ENCODE measurements at regions not wholly inside any gene's neighbourhood (a gene's known extent, or its start where the extent isn't known, plus 50 kb on each side); places are given as distances from the start of the nearest gene placed in this dataset.

- Histone ChIP-seq H3K9ac (ENCODE audit: insufficient read depth in 1 of 2, low read length in 2 of 2) (no peak overlapping the region), H3K9me3 (ENCODE audit: control insufficient read depth in 4 of 4, insufficient read depth in 3 of 4, low read length in 3 of 4) (no peaks in the 10 kb centered on the region), H3K36me3 (ENCODE audit: control insufficient read depth in 4 of 4, insufficient read depth in 4 of 4, low read length in 4 of 4) (no peaks in the 10 kb centered on the region), H3K27ac (ENCODE audit: low read depth in 1 of 2, low read length in 1 of 2) (no peak overlapping the region), H3K4me3 (no peak overlapping the region), H3K27me3 (ENCODE audit: control insufficient read depth in 3 of 3, insufficient read depth in 3 of 3, low read length in 2 of 3) (no peaks in the 10 kb centered on the region), H3K4me1 (ENCODE audit: control insufficient read depth in 5 of 5, insufficient read depth in 5 of 5, low read length in 5 of 5) (no peaks in the 10 kb centered on the region)
- no peak for TF ChIP-seq CTCF (IDR thresholded peaks at IDR 0.05; ENCODE audit: control extremely low read depth, extremely low read depth)
- DNase-seq (no peak), ATAC-seq (ENCODE audit: insufficient read depth, low FRiP score) (no peak)
These were observed 996.2 kb downstream of the SUCLG1 start for GRCh38 chr2:83462881-83463280.

GRCh38 chr2:83461135-83461534 lies 997.9 kb downstream of the SUCLG1 start:
- H3K4me1 ChIP-seq (ENCODE audit: control insufficient read depth in 5 of 5, insufficient read depth in 5 of 5, low read length in 5 of 5): no peaks in the 10 kb centered on the region
- no peaks in the 10 kb centered on the region for H3K27me3 ChIP-seq (ENCODE audit: control insufficient read depth in 3 of 3, insufficient read depth in 3 of 3, low read length in 2 of 3)
- no peak overlapping the region for H3K27ac ChIP-seq (ENCODE audit: low read depth in 1 of 2, low read length in 1 of 2)
- ATAC-seq (ENCODE audit: insufficient read depth, low FRiP score) (no peak), DNase-seq (no peak)
- no peaks in the 10 kb centered on the region for H3K9me3 ChIP-seq (ENCODE audit: control insufficient read depth in 4 of 4, insufficient read depth in 3 of 4, low read length in 3 of 4)
- no peaks in the 10 kb centered on the region for H3K36me3 ChIP-seq (ENCODE audit: control insufficient read depth in 4 of 4, insufficient read depth in 4 of 4, low read length in 4 of 4)
- H3K9ac ChIP-seq (ENCODE audit: insufficient read depth in 1 of 2, low read length in 2 of 2): no peak overlapping the region
- whole genome bisulfite sequencing, 2 donors: 87 to 91% methylated on average over 3 of the region's 3 CpGs
- no peak overlapping the region for H3K4me3 ChIP-seq
- no peak for TF ChIP-seq CTCF (IDR thresholded peaks at IDR 0.05; ENCODE audit: control extremely low read depth, extremely low read depth)

GRCh38 chr2:83459456-83459855 lies 999.6 kb downstream of the SUCLG1 start:
- Histone ChIP-seq H3K27ac (ENCODE audit: low read depth in 1 of 2, low read length in 1 of 2) (no peak overlapping the region), H3K4me3 (no peak overlapping the region), H3K9me3 (ENCODE audit: control insufficient read depth in 4 of 4, insufficient read depth in 3 of 4, low read length in 3 of 4) (no peaks in the 10 kb centered on the region), H3K4me1 (ENCODE audit: control insufficient read depth in 5 of 5, insufficient read depth in 5 of 5, low read length in 5 of 5) (no peaks in the 10 kb centered on the region), H3K27me3 (ENCODE audit: control insufficient read depth in 3 of 3, insufficient read depth in 3 of 3, low read length in 2 of 3) (no peaks in the 10 kb centered on the region), H3K36me3 (ENCODE audit: control insufficient read depth in 4 of 4, insufficient read depth in 4 of 4, low read length in 4 of 4) (no peaks in the 10 kb centered on the region), H3K9ac (ENCODE audit: insufficient read depth in 1 of 2, low read length in 2 of 2) (no peak overlapping the region)
- no peak for TF ChIP-seq CTCF (IDR thresholded peaks at IDR 0.05; ENCODE audit: control extremely low read depth, extremely low read depth)
- WGBS, 2 donors: 71 to 79% methylated on average over 2 of the region's 2 CpGs
- DNase-seq (no peak), ATAC-seq (ENCODE audit: insufficient read depth, low FRiP score) (no peak)

GRCh38 chr2:83435989-83436388 lies 1023.1 kb downstream of the SUCLG1 start:
- no peak for ATAC-seq (ENCODE audit: insufficient read depth, low FRiP score)
- WGBS, 2 donors: 85% methylated on average over 2 of the region's 2 CpGs
- no peak for DNase-seq

More at GRCh38 chr2:83435989-83436388, 1023.1 kb downstream of the SUCLG1 start:
- no peaks in the 10 kb centered on the region for H3K4me1 ChIP-seq (ENCODE audit: control insufficient read depth in 5 of 5, insufficient read depth in 5 of 5, low read length in 5 of 5)
- no peak overlapping the region for H3K9ac ChIP-seq (ENCODE audit: insufficient read depth in 1 of 2, low read length in 2 of 2)
- no peaks in the 10 kb centered on the region for H3K9me3 ChIP-seq (ENCODE audit: control insufficient read depth in 4 of 4, insufficient read depth in 3 of 4, low read length in 3 of 4)
- no peak overlapping the region for H3K4me3 ChIP-seq
- no peak for TF ChIP-seq CTCF (IDR thresholded peaks at IDR 0.05; ENCODE audit: control extremely low read depth, extremely low read depth)
- no peaks in the 10 kb centered on the region for H3K36me3 ChIP-seq (ENCODE audit: control insufficient read depth in 4 of 4, insufficient read depth in 4 of 4, low read length in 4 of 4)
- no peaks in the 10 kb centered on the region for H3K27me3 ChIP-seq (ENCODE audit: control insufficient read depth in 3 of 3, insufficient read depth in 3 of 3, low read length in 2 of 3)
- no peak overlapping the region for H3K27ac ChIP-seq (ENCODE audit: low read depth in 1 of 2, low read length in 1 of 2)
